ENCODE measurements at regions not wholly inside any gene's neighbourhood (a gene's known extent, or its start where the extent isn't known, plus 50 kb on each side); places are given as distances from the start of the nearest gene placed in this dataset.
"Not testable (repeated sequence)": the region's sequence is repeated elsewhere in the genome, so short reads cannot be mapped to it uniquely, and the experiment has no call there.

GRCh38 chr1:102239247-102239646 lies 242.5 kb upstream of the OLFM3 start:
- Histone ChIP-seq H3K79me2 (ENCODE audit: control insufficient read depth, low read length) (no peaks in the 10 kb centered on the region), H3K27me3 (ENCODE audit: control insufficient read depth, low read length) (no peaks in the 10 kb centered on the region), H3K4me1 (ENCODE audit: control insufficient read depth, low read length) (no peaks in the 10 kb centered on the region), H3K9me3 (ENCODE audit: control insufficient read depth, insufficient read depth, low read length) (no peaks in the 10 kb centered on the region), H3K27ac (ENCODE audit: low read depth, low read length) (no peak overlapping the region), H4K20me1 (ENCODE audit: control insufficient read depth, insufficient read depth, low read depth, low read length) (no peaks in the 10 kb centered on the region), H3K4me3 (ENCODE audit: low read length) (no peak overlapping the region), H3K4me2 (ENCODE audit: low read length) (no peak overlapping the region), H3K36me3 (ENCODE audit: control insufficient read depth, low read length) (no peaks in the 10 kb centered on the region), H3F3A (ENCODE audit: control insufficient read depth, insufficient read depth) (no peaks in the 10 kb centered on the region), H3K9me2 (replicated peaks; ENCODE audit: control insufficient read depth, low read length) (no peaks in the 10 kb centered on the region)
- TF ChIP-seq, protein P1, sequence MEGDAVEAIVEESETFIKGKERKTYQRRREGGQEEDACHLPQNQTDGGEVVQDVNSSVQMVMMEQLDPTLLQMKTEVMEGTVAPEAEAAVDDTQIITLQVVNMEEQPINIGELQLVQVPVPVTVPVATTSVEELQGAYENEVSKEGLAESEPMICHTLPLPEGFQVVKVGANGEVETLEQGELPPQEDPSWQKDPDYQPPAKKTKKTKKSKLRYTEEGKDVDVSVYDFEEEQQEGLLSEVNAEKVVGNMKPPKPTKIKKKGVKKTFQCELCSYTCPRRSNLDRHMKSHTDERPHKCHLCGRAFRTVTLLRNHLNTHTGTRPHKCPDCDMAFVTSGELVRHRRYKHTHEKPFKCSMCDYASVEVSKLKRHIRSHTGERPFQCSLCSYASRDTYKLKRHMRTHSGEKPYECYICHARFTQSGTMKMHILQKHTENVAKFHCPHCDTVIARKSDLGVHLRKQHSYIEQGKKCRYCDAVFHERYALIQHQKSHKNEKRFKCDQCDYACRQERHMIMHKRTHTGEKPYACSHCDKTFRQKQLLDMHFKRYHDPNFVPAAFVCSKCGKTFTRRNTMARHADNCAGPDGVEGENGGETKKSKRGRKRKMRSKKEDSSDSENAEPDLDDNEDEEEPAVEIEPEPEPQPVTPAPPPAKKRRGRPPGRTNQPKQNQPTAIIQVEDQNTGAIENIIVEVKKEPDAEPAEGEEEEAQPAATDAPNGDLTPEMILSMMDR (IDR thresholded peaks at IDR 0.05; ENCODE audit: low read depth, low read length, poor library complexity, severe bottlenecking): no peak
- no peak for TF ChIP-seq EZH2phosphoT487 (IDR thresholded peaks at IDR 0.05; ENCODE audit: borderline replicate concordance, low read length)

DNA sequence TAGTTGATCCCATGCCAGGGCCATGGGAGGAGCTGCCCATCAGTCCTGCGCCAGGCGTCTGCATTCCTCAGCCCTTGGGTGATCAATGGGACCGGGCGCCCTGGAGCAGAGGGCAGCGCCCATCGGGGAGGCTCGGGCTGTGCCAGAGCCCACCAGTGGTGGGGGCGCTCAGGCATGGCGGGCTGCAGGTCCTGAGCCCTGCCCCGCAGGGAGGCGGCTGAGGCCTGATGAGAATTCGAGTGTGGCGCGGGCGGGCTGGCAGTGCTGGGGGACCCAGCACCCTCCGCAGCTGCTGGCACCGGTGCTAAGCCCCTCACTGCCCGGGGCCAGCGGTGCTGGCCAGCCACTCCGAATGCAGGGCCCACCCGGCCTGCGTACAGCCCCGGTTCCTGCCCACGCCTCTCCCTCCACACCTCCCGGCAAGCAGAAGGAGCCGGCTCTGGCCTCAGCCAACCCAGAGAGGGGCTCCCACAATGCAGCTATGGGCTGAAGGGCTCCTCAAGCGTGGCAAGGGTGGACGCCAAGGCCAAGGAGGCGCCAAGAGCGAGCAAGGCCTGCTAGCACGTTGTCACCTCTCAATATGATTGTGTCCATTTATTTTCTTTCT lies 238.1 kb upstream of the OLFM3 start:
- no peaks in the 10 kb centered on the region for H3K9me2 ChIP-seq (replicated peaks; ENCODE audit: control insufficient read depth, low read length)
- H4K20me1 ChIP-seq (ENCODE audit: control insufficient read depth, insufficient read depth, low read depth, low read length): no peaks in the 10 kb centered on the region
- no peak overlapping the region for H3K4me3 ChIP-seq (ENCODE audit: low read length)
- H3F3A ChIP-seq (ENCODE audit: control insufficient read depth, insufficient read depth): no peaks in the 10 kb centered on the region
- H3K27me3 ChIP-seq (ENCODE audit: control insufficient read depth, low read length): no peaks in the 10 kb centered on the region
- H3K4me2 ChIP-seq (ENCODE audit: low read length): no peak overlapping the region
- H3K9me3 ChIP-seq (ENCODE audit: control insufficient read depth, insufficient read depth, low read length): no peaks in the 10 kb centered on the region
- no peaks in the 10 kb centered on the region for H3K4me1 ChIP-seq (ENCODE audit: control insufficient read depth, low read length)
- no peaks in the 10 kb centered on the region for H3K79me2 ChIP-seq (ENCODE audit: control insufficient read depth, low read length)
- no peaks in the 10 kb centered on the region for H3K36me3 ChIP-seq (ENCODE audit: control insufficient read depth, low read length)
- no peak overlapping the region for H3K27ac ChIP-seq (ENCODE audit: low read depth, low read length)
- TF ChIP-seq, protein P1 (IDR thresholded peaks at IDR 0.05; ENCODE audit: low read depth, low read length, poor library complexity, severe bottlenecking): no peak
- TF ChIP-seq EZH2phosphoT487 (IDR thresholded peaks at IDR 0.05; ENCODE audit: borderline replicate concordance, low read length): no peak

- H3K27ac ChIP-seq (ENCODE audit: low read depth, low read length): no peak overlapping the region
- no peaks in the 10 kb centered on the region for H3F3A ChIP-seq (ENCODE audit: control insufficient read depth, insufficient read depth)
- no peaks in the 10 kb centered on the region for H4K20me1 ChIP-seq (ENCODE audit: control insufficient read depth, insufficient read depth, low read depth, low read length)
- H3K36me3 ChIP-seq (ENCODE audit: control insufficient read depth, low read length): no peaks in the 10 kb centered on the region
- no peak overlapping the region for H3K4me2 ChIP-seq (ENCODE audit: low read length)
- TF ChIP-seq, protein P1 (IDR thresholded peaks at IDR 0.05; ENCODE audit: low read depth, low read length, poor library complexity, severe bottlenecking): no peak
- TF ChIP-seq EZH2phosphoT487 (IDR thresholded peaks at IDR 0.05; ENCODE audit: borderline replicate concordance, low read length): no peak
- no peaks in the 10 kb centered on the region for H3K4me1 ChIP-seq (ENCODE audit: control insufficient read depth, low read length)
- H3K4me3 ChIP-seq (ENCODE audit: low read length): no peak overlapping the region
- no peaks in the 10 kb centered on the region for H3K9me3 ChIP-seq (ENCODE audit: control insufficient read depth, insufficient read depth, low read length)
- no peaks in the 10 kb centered on the region for H3K27me3 ChIP-seq (ENCODE audit: control insufficient read depth, low read length)
- H3K9me2 ChIP-seq (replicated peaks; ENCODE audit: control insufficient read depth, low read length): no peaks in the 10 kb centered on the region
- H3K79me2 ChIP-seq (ENCODE audit: control insufficient read depth, low read length): no peaks in the 10 kb centered on the region
Observed at GRCh38 chr1:102219463-102219862, 222.7 kb upstream of the OLFM3 start.

GRCh38 chr1:102210891-102211290 lies 214.2 kb upstream of the OLFM3 start:
- not testable (repeated sequence) for H3K27me3 ChIP-seq (ENCODE audit: control insufficient read depth, low read length); H3K4me2 ChIP-seq (ENCODE audit: low read length); H3K36me3 ChIP-seq (ENCODE audit: control insufficient read depth, low read length); H3K27ac ChIP-seq (ENCODE audit: low read depth, low read length); H3K4me3 ChIP-seq (ENCODE audit: low read length); H3F3A ChIP-seq (ENCODE audit: control insufficient read depth, insufficient read depth); H4K20me1 ChIP-seq (ENCODE audit: control insufficient read depth, insufficient read depth, low read depth, low read length); H3K9me2 ChIP-seq (replicated peaks; ENCODE audit: control insufficient read depth, low read length); H3K9me3 ChIP-seq (ENCODE audit: control insufficient read depth, insufficient read depth, low read length); H3K79me2 ChIP-seq (ENCODE audit: control insufficient read depth, low read length); H3K4me1 ChIP-seq (ENCODE audit: control insufficient read depth, low read length)

Data from DOHH2 (cell line).